Neural progenitor cell (in vitro differentiated cells): ENCODE measurements at regions not wholly inside any gene's neighbourhood (a gene's known extent, or its start where the extent isn't known, plus 50 kb on each side); places are given as distances from the start of the nearest gene placed in this dataset.

Experiments
- DNase-seq: peaks from one replicate; pipeline ENCODE4 v3.0.0-alpha.2; 2016; ENCODE audit warnings: low spot score
- H2AFZ ChIP-seq: fragments of 200-600 bp; sonication (generic); replicated peaks from 2 replicates; pipeline ENCODE4 v1.6.1; 2016; ENCODE audit warnings: antibody characterized with exemption
- H3F3A ChIP-seq: fragments of 200-600 bp; sonication (generic); 2 replicates; pipeline ENCODE4 v1.6.1; 2016; ENCODE audit warnings: antibody characterized with exemption, low read depth
- H3K27ac ChIP-seq: fragments of 200-600 bp; sonication (generic); 2 replicates; pipeline ENCODE4 v1.5.1; 2016; ENCODE audit warnings: mild to moderate bottlenecking
- H3K27me3 ChIP-seq: fragments of 200-600 bp; sonication (generic); 2 replicates; pipeline ENCODE4 v1.6.1; 2016; ENCODE audit warnings: mild to moderate bottlenecking, moderate library complexity
- H3K36me3 ChIP-seq: fragments of 200-600 bp; sonication (generic); 2 replicates; pipeline ENCODE4 v1.5.1; 2016
- H3K4me1 ChIP-seq: fragments of 200-600 bp; sonication (generic); 2 replicates; pipeline ENCODE4 v1.6.1; 2016; ENCODE audit warnings: mixed run types
- H3K4me2 ChIP-seq: fragments of 200-600 bp; sonication (generic); 2 replicates; pipeline ENCODE4 v1.6.1; 2016
- H3K4me3 ChIP-seq: fragments of 200-600 bp; sonication (generic); 2 replicates; pipeline ENCODE4 v1.5.1; 2016
- H3K79me2 ChIP-seq: fragments of 200-600 bp; sonication (generic); 2 replicates; pipeline ENCODE4 v1.6.1; 2016; ENCODE audit warnings: low read depth
- H3K9ac ChIP-seq: fragments of 200-600 bp; sonication (generic); 2 replicates; pipeline ENCODE4 v1.6.1; 2016
- H3K9me3 ChIP-seq: fragments of 200-600 bp; sonication (generic); 2 replicates; pipeline ENCODE4 v1.5.1; 2016; ENCODE audit warnings: low read depth
- H4K20me1 ChIP-seq: fragments of 200-600 bp; sonication (generic); 2 replicates; pipeline ENCODE4 v1.6.1; 2016; ENCODE audit warnings: low read depth
- H3K27ac Mint-ChIP-seq: 3 replicates; pipeline ENCODE4 v1.8.0; 2021; ENCODE audit warnings: mixed read lengths
- H3K27me3 Mint-ChIP-seq: 2 replicates; pipeline ENCODE4 v1.8.0; 2022; ENCODE audit warnings: low read depth, mild to moderate bottlenecking, inconsistent platforms, moderate library complexity, mixed read lengths; ENCODE audit not compliant: insufficient read depth
- H3K36me3 Mint-ChIP-seq: 3 replicates; pipeline ENCODE4 v1.8.0; 2021; ENCODE audit warnings: mixed read lengths
- H3K4me1 Mint-ChIP-seq: 3 replicates; pipeline ENCODE4 v1.8.0; 2021; ENCODE audit warnings: mixed read lengths
- H3K4me3 Mint-ChIP-seq: 3 replicates; pipeline ENCODE4 v1.8.0; 2021; ENCODE audit warnings: mild to moderate bottlenecking, moderate library complexity, mixed read lengths
- H3K9me3 Mint-ChIP-seq: 3 replicates; pipeline ENCODE4 v1.8.0; 2020; ENCODE audit warnings: mixed read lengths
- EZH2 ChIP-seq: fragments of 200-600 bp; sonication (generic); IDR thresholded peaks from 2 replicates; pipeline ENCODE4 v1.6.1; 2017; ENCODE audit warnings: antibody characterized with exemption, mild to moderate bottlenecking, moderate library complexity
- EZH2phosphoT487 ChIP-seq: fragments of 200-600 bp; sonication (generic); IDR thresholded peaks from 2 replicates; pipeline ENCODE4 v1.6.1; 2017; ENCODE audit warnings: antibody characterized with exemption
- TF ChIP-seq, protein P1 (sequence below): fragments of 200-600 bp; sonication (generic); IDR thresholded peaks from 2 replicates; pipeline ENCODE4 v1.5.1; 2017; ENCODE audit warnings: antibody characterized with exemption, mild to moderate bottlenecking

DNA sequence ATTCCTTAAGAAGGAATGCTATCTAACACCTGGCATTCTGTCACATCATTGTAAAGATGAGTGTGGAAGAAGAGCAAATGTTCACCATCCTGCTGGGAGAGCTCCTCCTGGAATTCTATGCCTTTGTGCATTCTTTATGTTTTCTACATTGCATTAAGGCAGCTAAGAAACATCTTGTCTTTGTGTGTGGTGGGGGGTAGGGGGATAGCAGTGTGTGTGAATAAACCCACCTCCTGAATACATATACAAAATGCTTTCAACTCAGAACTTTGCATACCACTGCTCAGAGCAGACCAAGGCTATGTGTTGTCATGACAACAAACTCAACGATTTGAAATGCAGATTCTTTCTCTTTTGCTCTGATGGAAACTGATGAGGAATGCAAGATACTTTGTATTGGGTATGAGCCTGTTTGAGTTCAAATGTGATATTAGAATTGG lies 193.6 kb upstream of the KAZN start:
- H3K4me3 ChIP-seq: no peak overlapping the region
- Mint-ChIP-seq H3K27me3 (peaks cover 5% of the 10 kb centered on the region), H3K4me3 (peak overlapping the region; percentile 39), H3K27ac (peak overlapping the region; percentile 99), H3K36me3 (peaks cover 8% of the 10 kb centered on the region), H3K9me3 (peaks cover 22% of the 10 kb centered on the region), H3K4me1 (peaks cover 23% of the 10 kb centered on the region)
- H2AFZ ChIP-seq: no peak overlapping the region
- H4K20me1 ChIP-seq: no peaks in the 10 kb centered on the region
- H3K4me2 ChIP-seq: no peak overlapping the region
- H3F3A ChIP-seq: no peaks in the 10 kb centered on the region
- no peak for DNase-seq
- H3K9me3 ChIP-seq: no peaks in the 10 kb centered on the region
- no peaks in the 10 kb centered on the region for H3K4me1 ChIP-seq
- H3K36me3 ChIP-seq: no peaks in the 10 kb centered on the region
- H3K9ac ChIP-seq: no peak overlapping the region
- no peak overlapping the region for H3K27ac ChIP-seq
- TF ChIP-seq, protein P1, sequence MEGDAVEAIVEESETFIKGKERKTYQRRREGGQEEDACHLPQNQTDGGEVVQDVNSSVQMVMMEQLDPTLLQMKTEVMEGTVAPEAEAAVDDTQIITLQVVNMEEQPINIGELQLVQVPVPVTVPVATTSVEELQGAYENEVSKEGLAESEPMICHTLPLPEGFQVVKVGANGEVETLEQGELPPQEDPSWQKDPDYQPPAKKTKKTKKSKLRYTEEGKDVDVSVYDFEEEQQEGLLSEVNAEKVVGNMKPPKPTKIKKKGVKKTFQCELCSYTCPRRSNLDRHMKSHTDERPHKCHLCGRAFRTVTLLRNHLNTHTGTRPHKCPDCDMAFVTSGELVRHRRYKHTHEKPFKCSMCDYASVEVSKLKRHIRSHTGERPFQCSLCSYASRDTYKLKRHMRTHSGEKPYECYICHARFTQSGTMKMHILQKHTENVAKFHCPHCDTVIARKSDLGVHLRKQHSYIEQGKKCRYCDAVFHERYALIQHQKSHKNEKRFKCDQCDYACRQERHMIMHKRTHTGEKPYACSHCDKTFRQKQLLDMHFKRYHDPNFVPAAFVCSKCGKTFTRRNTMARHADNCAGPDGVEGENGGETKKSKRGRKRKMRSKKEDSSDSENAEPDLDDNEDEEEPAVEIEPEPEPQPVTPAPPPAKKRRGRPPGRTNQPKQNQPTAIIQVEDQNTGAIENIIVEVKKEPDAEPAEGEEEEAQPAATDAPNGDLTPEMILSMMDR: no peak
- no peak for TF ChIP-seq EZH2phosphoT487
- no peaks in the 10 kb centered on the region for H3K27me3 ChIP-seq
- no peaks in the 10 kb centered on the region for H3K79me2 ChIP-seq

- Mint-ChIP-seq H3K36me3 (no peaks in the 10 kb centered on the region), H3K27me3 (no peaks in the 10 kb centered on the region), H3K9me3 (peaks cover 1% of the 10 kb centered on the region), H3K4me3 (no peak overlapping the region), H3K4me1 (no peaks in the 10 kb centered on the region), H3K27ac (no peak overlapping the region)
- Histone ChIP-seq H3K79me2 (no peaks in the 10 kb centered on the region), H3K36me3 (no peaks in the 10 kb centered on the region), H3K4me2 (no peak overlapping the region), H3K9ac (no peak overlapping the region), H3K27me3 (no peaks in the 10 kb centered on the region), H3K4me3 (no peak overlapping the region), H3F3A (no peaks in the 10 kb centered on the region), H2AFZ (no peak overlapping the region), H3K27ac (no peak overlapping the region), H3K9me3 (no peaks in the 10 kb centered on the region), H4K20me1 (no peaks in the 10 kb centered on the region), H3K4me1 (no peaks in the 10 kb centered on the region)
- TF ChIP-seq EZH2phosphoT487: no peak
- TF ChIP-seq, protein P1: no peak
- TF ChIP-seq EZH2: no peak
- DNase-seq: no peak
Measured at GRCh38 chr1:14412235-14412634, 186.2 kb upstream of the KAZN start.

DNA sequence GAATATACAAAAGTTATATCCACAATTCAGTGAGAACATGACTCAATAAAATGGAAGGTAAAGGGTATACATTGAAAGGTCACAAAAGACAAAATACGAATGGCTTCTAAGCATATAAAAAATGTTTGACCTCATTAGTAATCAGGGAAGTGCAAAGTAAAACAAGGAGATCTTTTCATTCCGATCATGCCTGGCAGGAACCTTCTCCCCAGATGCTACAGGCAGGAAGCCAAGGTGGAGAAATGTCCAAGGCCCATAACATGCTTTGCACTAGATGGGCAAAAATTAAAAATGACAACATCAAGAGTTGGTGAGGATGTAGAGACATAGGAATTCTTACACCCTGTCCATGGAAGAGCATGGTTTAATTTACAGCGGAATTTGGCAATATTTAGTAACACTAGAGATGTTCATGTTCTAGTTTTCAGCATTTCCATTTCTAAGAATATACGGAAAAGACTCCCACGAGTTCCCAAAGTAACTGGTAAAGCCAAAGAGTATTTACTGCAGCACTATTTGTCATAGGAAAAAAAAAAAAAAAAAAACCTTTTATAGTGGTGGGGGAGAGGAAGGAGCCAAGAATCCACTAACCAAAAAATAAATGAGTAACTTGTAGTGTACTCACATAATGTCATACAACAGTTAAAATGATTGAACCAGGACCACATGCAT lies 184.5 kb upstream of the KAZN start:
- H3K79me2 ChIP-seq: no peaks in the 10 kb centered on the region
- H4K20me1 ChIP-seq: no peaks in the 10 kb centered on the region
- no peak overlapping the region for H3K9ac ChIP-seq
- H3K9me3 ChIP-seq: no peaks in the 10 kb centered on the region
- H3K4me1 ChIP-seq: no peaks in the 10 kb centered on the region
- H3F3A ChIP-seq: no peaks in the 10 kb centered on the region
- no peak overlapping the region for H3K4me3 ChIP-seq
- Mint-ChIP-seq H3K4me3 (no peak overlapping the region), H3K9me3 (peaks cover 1% of the 10 kb centered on the region), H3K4me1 (no peaks in the 10 kb centered on the region), H3K27me3 (peaks cover 3% of the 10 kb centered on the region), H3K36me3 (no peaks in the 10 kb centered on the region), H3K27ac (no peak overlapping the region)
- no peak overlapping the region for H2AFZ ChIP-seq
- no peak for DNase-seq
- TF ChIP-seq EZH2 (no peak), EZH2phosphoT487 (no peak)
- TF ChIP-seq, protein P1: no peak
- H3K4me2 ChIP-seq: no peak overlapping the region
- H3K27me3 ChIP-seq: no peaks in the 10 kb centered on the region
- no peak overlapping the region for H3K27ac ChIP-seq
- H3K36me3 ChIP-seq: no peaks in the 10 kb centered on the region
